ENCODE measurements at regions not wholly inside any gene's neighbourhood (a gene's known extent, or its start where the extent isn't known, plus 50 kb on each side); places are given as distances from the start of the nearest gene placed in this dataset.

- TF ChIP-seq, protein P1, sequence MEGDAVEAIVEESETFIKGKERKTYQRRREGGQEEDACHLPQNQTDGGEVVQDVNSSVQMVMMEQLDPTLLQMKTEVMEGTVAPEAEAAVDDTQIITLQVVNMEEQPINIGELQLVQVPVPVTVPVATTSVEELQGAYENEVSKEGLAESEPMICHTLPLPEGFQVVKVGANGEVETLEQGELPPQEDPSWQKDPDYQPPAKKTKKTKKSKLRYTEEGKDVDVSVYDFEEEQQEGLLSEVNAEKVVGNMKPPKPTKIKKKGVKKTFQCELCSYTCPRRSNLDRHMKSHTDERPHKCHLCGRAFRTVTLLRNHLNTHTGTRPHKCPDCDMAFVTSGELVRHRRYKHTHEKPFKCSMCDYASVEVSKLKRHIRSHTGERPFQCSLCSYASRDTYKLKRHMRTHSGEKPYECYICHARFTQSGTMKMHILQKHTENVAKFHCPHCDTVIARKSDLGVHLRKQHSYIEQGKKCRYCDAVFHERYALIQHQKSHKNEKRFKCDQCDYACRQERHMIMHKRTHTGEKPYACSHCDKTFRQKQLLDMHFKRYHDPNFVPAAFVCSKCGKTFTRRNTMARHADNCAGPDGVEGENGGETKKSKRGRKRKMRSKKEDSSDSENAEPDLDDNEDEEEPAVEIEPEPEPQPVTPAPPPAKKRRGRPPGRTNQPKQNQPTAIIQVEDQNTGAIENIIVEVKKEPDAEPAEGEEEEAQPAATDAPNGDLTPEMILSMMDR (IDR thresholded peaks at IDR 0.05): no peak
- TF ChIP-seq POLR2A (IDR thresholded peaks at IDR 0.05): no peak
Measured at GRCh38 chr1:187947359-187947758, 1118.6 kb downstream of the PLA2G4A start.

All from right lobe of liver (tissue), 4 donors.